ENCODE measurements at regions not wholly inside any gene's neighbourhood (a gene's known extent, or its start where the extent isn't known, plus 50 kb on each side); places are given as distances from the start of the nearest gene placed in this dataset.

DNA sequence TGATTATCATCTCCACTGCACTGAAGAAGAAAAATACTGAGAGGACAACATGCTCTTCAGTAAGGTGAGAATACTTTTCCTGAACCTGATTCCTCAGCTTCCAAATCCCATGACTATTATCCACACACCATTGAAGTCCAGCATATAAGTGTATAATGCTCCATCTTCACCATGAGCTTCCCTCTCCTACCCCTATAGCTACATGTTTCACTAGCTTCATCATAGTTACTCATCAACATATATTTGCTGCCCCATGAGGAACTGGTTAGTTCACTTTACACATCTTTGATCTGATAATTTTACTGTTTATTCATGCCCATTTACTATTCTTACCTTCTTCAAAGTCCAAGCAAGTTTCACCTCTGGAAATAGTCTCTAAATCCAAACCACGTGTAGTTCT is 908.5 kb upstream of the SEMA6D start:
- TF ChIP-seq, protein P1, sequence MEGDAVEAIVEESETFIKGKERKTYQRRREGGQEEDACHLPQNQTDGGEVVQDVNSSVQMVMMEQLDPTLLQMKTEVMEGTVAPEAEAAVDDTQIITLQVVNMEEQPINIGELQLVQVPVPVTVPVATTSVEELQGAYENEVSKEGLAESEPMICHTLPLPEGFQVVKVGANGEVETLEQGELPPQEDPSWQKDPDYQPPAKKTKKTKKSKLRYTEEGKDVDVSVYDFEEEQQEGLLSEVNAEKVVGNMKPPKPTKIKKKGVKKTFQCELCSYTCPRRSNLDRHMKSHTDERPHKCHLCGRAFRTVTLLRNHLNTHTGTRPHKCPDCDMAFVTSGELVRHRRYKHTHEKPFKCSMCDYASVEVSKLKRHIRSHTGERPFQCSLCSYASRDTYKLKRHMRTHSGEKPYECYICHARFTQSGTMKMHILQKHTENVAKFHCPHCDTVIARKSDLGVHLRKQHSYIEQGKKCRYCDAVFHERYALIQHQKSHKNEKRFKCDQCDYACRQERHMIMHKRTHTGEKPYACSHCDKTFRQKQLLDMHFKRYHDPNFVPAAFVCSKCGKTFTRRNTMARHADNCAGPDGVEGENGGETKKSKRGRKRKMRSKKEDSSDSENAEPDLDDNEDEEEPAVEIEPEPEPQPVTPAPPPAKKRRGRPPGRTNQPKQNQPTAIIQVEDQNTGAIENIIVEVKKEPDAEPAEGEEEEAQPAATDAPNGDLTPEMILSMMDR (IDR thresholded peaks at IDR 0.05) = no peak
- TF ChIP-seq POLR2A (IDR thresholded peaks at IDR 0.05) = no peak

Measured in lower leg skin (tissue), 3 donors.